ENCODE measurements at regions not wholly inside any gene's neighbourhood (a gene's known extent, or its start where the extent isn't known, plus 50 kb on each side); places are given as distances from the start of the nearest gene placed in this dataset.

GRCh38 chr3:178900029-178900646 lies 171.5 kb downstream of the ZMAT3 start:
- TF ChIP-seq EGR1 (IDR thresholded peaks at IDR 0.05; ENCODE audit: low read depth in 2 of 2) (no peak), CTCF (IDR thresholded peaks at IDR 0.05; ENCODE audit: low read depth, low read length, missing input control) (no peak), YY1 (IDR thresholded peaks at IDR 0.05) (no peak), FOXA1 (IDR thresholded peaks at IDR 0.05) (no peak), REST (IDR thresholded peaks at IDR 0.05) (no peak), TAF1 (conservative IDR thresholded peaks at IDR 0.05) (no peak), ATF3 (IDR thresholded peaks at IDR 0.05) (no peak)

All from liver (tissue), 3 donors.